ENCODE measurements at regions not wholly inside any gene's neighbourhood (a gene's known extent, or its start where the extent isn't known, plus 50 kb on each side); places are given as distances from the start of the nearest gene placed in this dataset.

GRCh38 chr9:26034786-26035185 lies 356.5 kb upstream of the TUSC1 start:
- H3K27ac ChIP-seq (ENCODE audit: insufficient read depth in 1 of 2, low read depth in 1 of 2, low read length in 2 of 2, poor library complexity in 1 of 2, severe bottlenecking in 2 of 2), result no peak overlapping the region
- no CpG with 5 or more reads among the region's 6 CpGs for WGBS (ENCODE audit: insufficient coverage)
- DNase-seq, result no peak
- H3K4me3 ChIP-seq (ENCODE audit: control insufficient read depth in 1 of 7, extremely low read depth in 1 of 7, insufficient read depth in 4 of 7, low read depth in 2 of 7, low read length in 6 of 7), result no peak overlapping the region
- no peaks in the 10 kb centered on the region for H3K36me3 ChIP-seq (ENCODE audit: control insufficient read depth in 4 of 4, insufficient read depth in 4 of 4, low read length in 3 of 4)
- H3K27me3 ChIP-seq (replicated peaks in 2 of 5; ENCODE audit: control insufficient read depth in 4 of 5, insufficient read depth in 5 of 5, low read length in 4 of 5), result no peaks in the 10 kb centered on the region
- no peaks in the 10 kb centered on the region for H3K4me1 ChIP-seq (ENCODE audit: control extremely low read depth in 1 of 4, control insufficient read depth in 4 of 4, insufficient read depth in 4 of 4, low read length in 3 of 4)
- ChIA-PET POLR2A (no interaction called here), CTCF (no interaction called here)
- no peaks in the 10 kb centered on the region for H3K9me3 ChIP-seq (ENCODE audit: control extremely low read depth in 1 of 5, control insufficient read depth in 4 of 5, insufficient read depth in 2 of 5, low read depth in 1 of 5, low read length in 4 of 5)

- Histone ChIP-seq H3K27me3 (replicated peaks in 2 of 5; ENCODE audit: control insufficient read depth in 4 of 5, insufficient read depth in 5 of 5, low read length in 4 of 5) (no peaks in the 10 kb centered on the region), H3K4me3 (ENCODE audit: control insufficient read depth in 1 of 7, extremely low read depth in 1 of 7, insufficient read depth in 4 of 7, low read depth in 2 of 7, low read length in 6 of 7) (no peak overlapping the region), H3K36me3 (ENCODE audit: control insufficient read depth in 4 of 4, insufficient read depth in 4 of 4, low read length in 3 of 4) (no peaks in the 10 kb centered on the region), H3K4me1 (ENCODE audit: control extremely low read depth in 1 of 4, control insufficient read depth in 4 of 4, insufficient read depth in 4 of 4, low read length in 3 of 4) (no peaks in the 10 kb centered on the region), H3K27ac (ENCODE audit: insufficient read depth in 1 of 2, low read depth in 1 of 2, low read length in 2 of 2, poor library complexity in 1 of 2, severe bottlenecking in 2 of 2) (no peak overlapping the region), H3K9me3 (ENCODE audit: control extremely low read depth in 1 of 5, control insufficient read depth in 4 of 5, insufficient read depth in 2 of 5, low read depth in 1 of 5, low read length in 4 of 5) (no peaks in the 10 kb centered on the region)
- DNase-seq, result no peak
- POLR2A ChIA-PET, result no interaction called here
- CTCF ChIA-PET, result no interaction called here
- 92% methylated on average over 1 of the region's 3 CpGs for WGBS (ENCODE audit: insufficient coverage)
Observed at GRCh38 chr9:26033336-26033735, 355.1 kb upstream of the TUSC1 start.

GRCh38 chr9:26026423-26027100 lies 348.3 kb upstream of the TUSC1 start:
- 100% methylated on average over 1 of the region's 2 CpGs for WGBS (ENCODE audit: insufficient coverage)
- ChIA-PET POLR2A (no interaction called here), CTCF (no interaction called here)
- Histone ChIP-seq H3K4me1 (ENCODE audit: control extremely low read depth in 1 of 4, control insufficient read depth in 4 of 4, insufficient read depth in 4 of 4, low read length in 3 of 4) (no peaks in the 10 kb centered on the region), H3K27me3 (replicated peaks in 2 of 5; ENCODE audit: control insufficient read depth in 4 of 5, insufficient read depth in 5 of 5, low read length in 4 of 5) (no peaks in the 10 kb centered on the region), H3K4me3 (ENCODE audit: control insufficient read depth in 1 of 7, extremely low read depth in 1 of 7, insufficient read depth in 4 of 7, low read depth in 2 of 7, low read length in 6 of 7) (no peak overlapping the region), H3K36me3 (ENCODE audit: control insufficient read depth in 4 of 4, insufficient read depth in 4 of 4, low read length in 3 of 4) (no peaks in the 10 kb centered on the region), H3K27ac (ENCODE audit: insufficient read depth in 1 of 2, low read depth in 1 of 2, low read length in 2 of 2, poor library complexity in 1 of 2, severe bottlenecking in 2 of 2) (no peak overlapping the region), H3K9me3 (ENCODE audit: control extremely low read depth in 1 of 5, control insufficient read depth in 4 of 5, insufficient read depth in 2 of 5, low read depth in 1 of 5, low read length in 4 of 5) (no peaks in the 10 kb centered on the region)
- no peak for DNase-seq

GRCh38 chr9:26013199-26013598 lies 335.0 kb upstream of the TUSC1 start:
- no peak for DNase-seq
- CTCF ChIA-PET, result no interaction called here
- no peaks in the 10 kb centered on the region for H3K4me1 ChIP-seq (ENCODE audit: control extremely low read depth in 1 of 4, control insufficient read depth in 4 of 4, insufficient read depth in 4 of 4, low read length in 3 of 4)
- H3K4me3 ChIP-seq (ENCODE audit: control insufficient read depth in 1 of 7, extremely low read depth in 1 of 7, insufficient read depth in 4 of 7, low read depth in 2 of 7, low read length in 6 of 7), result no peak overlapping the region
- H3K27me3 ChIP-seq (replicated peaks in 2 of 5; ENCODE audit: control insufficient read depth in 4 of 5, insufficient read depth in 5 of 5, low read length in 4 of 5), result no peaks in the 10 kb centered on the region
- no peaks in the 10 kb centered on the region for H3K9me3 ChIP-seq (ENCODE audit: control extremely low read depth in 1 of 5, control insufficient read depth in 4 of 5, insufficient read depth in 2 of 5, low read depth in 1 of 5, low read length in 4 of 5)
- no peaks in the 10 kb centered on the region for H3K36me3 ChIP-seq (ENCODE audit: control insufficient read depth in 4 of 4, insufficient read depth in 4 of 4, low read length in 3 of 4)
- POLR2A ChIA-PET, result no interaction called here
- no peak overlapping the region for H3K27ac ChIP-seq (ENCODE audit: insufficient read depth in 1 of 2, low read depth in 1 of 2, low read length in 2 of 2, poor library complexity in 1 of 2, severe bottlenecking in 2 of 2)

GRCh38 chr9:26012797-26013196 lies 334.6 kb upstream of the TUSC1 start:
- no peak for DNase-seq
- WGBS (ENCODE audit: insufficient coverage), result 100% methylated on average over 3 of the region's 3 CpGs
- POLR2A ChIA-PET, result no interaction called here
- no peaks in the 10 kb centered on the region for H3K27me3 ChIP-seq (replicated peaks in 2 of 5; ENCODE audit: control insufficient read depth in 4 of 5, insufficient read depth in 5 of 5, low read length in 4 of 5)
- H3K27ac ChIP-seq (ENCODE audit: insufficient read depth in 1 of 2, low read depth in 1 of 2, low read length in 2 of 2, poor library complexity in 1 of 2, severe bottlenecking in 2 of 2), result no peak overlapping the region
- no peaks in the 10 kb centered on the region for H3K36me3 ChIP-seq (ENCODE audit: control insufficient read depth in 4 of 4, insufficient read depth in 4 of 4, low read length in 3 of 4)
- H3K9me3 ChIP-seq (ENCODE audit: control extremely low read depth in 1 of 5, control insufficient read depth in 4 of 5, insufficient read depth in 2 of 5, low read depth in 1 of 5, low read length in 4 of 5), result no peaks in the 10 kb centered on the region
- H3K4me1 ChIP-seq (ENCODE audit: control extremely low read depth in 1 of 4, control insufficient read depth in 4 of 4, insufficient read depth in 4 of 4, low read length in 3 of 4), result no peaks in the 10 kb centered on the region
- no peak overlapping the region for H3K4me3 ChIP-seq (ENCODE audit: control insufficient read depth in 1 of 7, extremely low read depth in 1 of 7, insufficient read depth in 4 of 7, low read depth in 2 of 7, low read length in 6 of 7)
- CTCF ChIA-PET, result no interaction called here

- Histone ChIP-seq H3K27me3 (replicated peaks in 2 of 5; ENCODE audit: control insufficient read depth in 4 of 5, insufficient read depth in 5 of 5, low read length in 4 of 5) (no peaks in the 10 kb centered on the region), H3K9me3 (ENCODE audit: control extremely low read depth in 1 of 5, control insufficient read depth in 4 of 5, insufficient read depth in 2 of 5, low read depth in 1 of 5, low read length in 4 of 5) (no peaks in the 10 kb centered on the region), H3K27ac (ENCODE audit: insufficient read depth in 1 of 2, low read depth in 1 of 2, low read length in 2 of 2, poor library complexity in 1 of 2, severe bottlenecking in 2 of 2) (no peak overlapping the region), H3K4me1 (ENCODE audit: control extremely low read depth in 1 of 4, control insufficient read depth in 4 of 4, insufficient read depth in 4 of 4, low read length in 3 of 4) (peaks cover 0 to 4% (median 0%) of the 10 kb centered on the region in 4 experiments), H3K4me3 (ENCODE audit: control insufficient read depth in 1 of 7, extremely low read depth in 1 of 7, insufficient read depth in 4 of 7, low read depth in 2 of 7, low read length in 6 of 7) (no peak overlapping the region), H3K36me3 (ENCODE audit: control insufficient read depth in 4 of 4, insufficient read depth in 4 of 4, low read length in 3 of 4) (no peaks in the 10 kb centered on the region)
- DNase-seq, result peak in 2 of 3 donors; percentile 2 to 18
- WGBS (ENCODE audit: insufficient coverage), result 20% methylated on average over 2 of the region's 6 CpGs
- CTCF ChIA-PET, result no interaction called here
- POLR2A ChIA-PET, result no interaction called here
Observed at GRCh38 chr9:25994605-25995004, 316.4 kb upstream of the TUSC1 start.

GRCh38 chr9:25990376-25990775 lies 312.1 kb upstream of the TUSC1 start:
- Histone ChIP-seq H3K4me1 (ENCODE audit: control extremely low read depth in 1 of 4, control insufficient read depth in 4 of 4, insufficient read depth in 4 of 4, low read length in 3 of 4) (peaks cover 0 to 4% (median 0%) of the 10 kb centered on the region in 4 experiments), H3K27ac (ENCODE audit: insufficient read depth in 1 of 2, low read depth in 1 of 2, low read length in 2 of 2, poor library complexity in 1 of 2, severe bottlenecking in 2 of 2) (no peak overlapping the region), H3K27me3 (replicated peaks in 2 of 5; ENCODE audit: control insufficient read depth in 4 of 5, insufficient read depth in 5 of 5, low read length in 4 of 5) (no peaks in the 10 kb centered on the region), H3K36me3 (ENCODE audit: control insufficient read depth in 4 of 4, insufficient read depth in 4 of 4, low read length in 3 of 4) (no peaks in the 10 kb centered on the region), H3K9me3 (ENCODE audit: control extremely low read depth in 1 of 5, control insufficient read depth in 4 of 5, insufficient read depth in 2 of 5, low read depth in 1 of 5, low read length in 4 of 5) (peaks cover 0 to 3% (median 0%) of the 10 kb centered on the region in 5 experiments), H3K4me3 (ENCODE audit: control insufficient read depth in 1 of 7, extremely low read depth in 1 of 7, insufficient read depth in 4 of 7, low read depth in 2 of 7, low read length in 6 of 7) (no peak overlapping the region)
- CTCF ChIA-PET, result no interaction called here
- POLR2A ChIA-PET, result no interaction called here
- WGBS (ENCODE audit: insufficient coverage), result 63% methylated on average over 1 of the region's 1 CpG
- DNase-seq, result no peak

Data from common myeloid progenitor, CD34-positive (primary cell).